ENCODE measurements at regions not wholly inside any gene's neighbourhood (a gene's known extent, or its start where the extent isn't known, plus 50 kb on each side); places are given as distances from the start of the nearest gene placed in this dataset.
"Not testable (repeated sequence)": the region's sequence is repeated elsewhere in the genome, so short reads cannot be mapped to it uniquely, and the experiment has no call there.

GRCh38 chr4:84378983-84379382, 120.1 kb downstream of the NKX6-1 start:
- FAIRE-seq: no peak

GRCh38 chr4:84378356-84378755, 120.7 kb downstream of the NKX6-1 start:
- FAIRE-seq: no peak

GRCh38 chr4:84366907-84367306, 132.2 kb downstream of the NKX6-1 start:
- no peak for FAIRE-seq

GRCh38 chr4:84366161-84366560, 132.9 kb downstream of the NKX6-1 start:
- FAIRE-seq: no peak

- no peak for FAIRE-seq
These were observed 136.0 kb downstream of the NKX6-1 start for GRCh38 chr4:84362896-84363655.

GRCh38 chr4:84342161-84342560, 156.9 kb downstream of the NKX6-1 start:
- no peak for FAIRE-seq

GRCh38 chr4:84341559-84341958, 157.5 kb downstream of the NKX6-1 start:
- no peak for FAIRE-seq

- no peak for FAIRE-seq
These were observed 160.7 kb downstream of the NKX6-1 start for GRCh38 chr4:84338367-84338766.

GRCh38 chr4:84336964-84337705, 162.0 kb downstream of the NKX6-1 start:
- no peak for FAIRE-seq

GRCh38 chr4:84327526-84327925, 171.6 kb downstream of the NKX6-1 start:
- no peak for FAIRE-seq

GRCh38 chr4:84325625-84326024, 173.5 kb downstream of the NKX6-1 start:
- FAIRE-seq: no peak

GRCh38 chr4:84324303-84325245, 174.5 kb downstream of the NKX6-1 start:
- FAIRE-seq: no peak

GRCh38 chr4:84319124-84319523, 180.0 kb downstream of the NKX6-1 start:
- no peak for FAIRE-seq

- no peak for FAIRE-seq
These were observed 181.6 kb downstream of the NKX6-1 start for GRCh38 chr4:84317513-84317912.

- FAIRE-seq: no peak
These were observed 186.6 kb downstream of the NKX6-1 start for GRCh38 chr4:84312426-84313012.

- FAIRE-seq: no peak
These were observed 189.9 kb downstream of the NKX6-1 start for GRCh38 chr4:84309191-84309590.

GRCh38 chr4:84298719-84299254, 200.3 kb downstream of the NKX6-1 start:
- not testable (repeated sequence) for FAIRE-seq

GRCh38 chr4:84298023-84298718, 200.9 kb downstream of the NKX6-1 start:
- FAIRE-seq: no peak

GRCh38 chr4:84291969-84292368, 207.1 kb downstream of the NKX6-1 start:
- no peak for FAIRE-seq

- FAIRE-seq: no peak
These were observed 213.0 kb downstream of the NKX6-1 start for GRCh38 chr4:84286048-84286447.

- FAIRE-seq: no peak
These were observed 219.4 kb downstream of the NKX6-1 start for GRCh38 chr4:84279678-84280077.

GRCh38 chr4:84277923-84278322, 221.2 kb downstream of the NKX6-1 start:
- no peak for FAIRE-seq
